AG09319 (cell line): ENCODE measurements at regions not wholly inside any gene's neighbourhood (a gene's known extent, or its start where the extent isn't known, plus 50 kb on each side); places are given as distances from the start of the nearest gene placed in this dataset.

Experiments used
- DNase-seq: peaks from one replicate; pipeline ENCODE4 v3.0.0-alpha.2; 2010; ENCODE audit warnings: low read depth; ENCODE audit errors: extremely low read depth
- CTCF ChIP-seq: IDR thresholded peaks from 2 replicates; pipeline ENCODE4 v1.5.1; 2011; ENCODE audit warnings: low read depth, mild to moderate bottlenecking, inconsistent platforms, low read length, moderate library complexity

DNA sequence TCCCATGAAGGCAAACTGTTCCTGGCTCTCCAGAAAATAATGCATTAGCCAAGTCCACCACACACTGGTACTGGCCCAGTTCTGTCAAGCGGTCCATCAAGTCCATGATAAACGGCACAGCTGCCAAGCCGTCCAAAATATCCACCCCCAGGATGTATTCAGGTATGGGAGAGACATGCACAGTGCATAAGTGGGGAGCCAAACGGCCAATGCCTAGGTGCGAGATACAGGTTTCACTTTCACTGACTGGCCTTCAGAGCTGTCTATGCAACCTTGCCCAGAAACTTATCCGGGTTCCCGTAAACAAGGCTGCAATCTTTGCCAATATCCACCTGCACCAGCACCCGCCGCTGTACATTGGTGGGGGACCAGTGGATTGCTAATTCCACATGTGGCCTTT lies 795.8 kb downstream of the EFNA5 start:
- no peak for DNase-seq
- TF ChIP-seq CTCF = no peak

DNA sequence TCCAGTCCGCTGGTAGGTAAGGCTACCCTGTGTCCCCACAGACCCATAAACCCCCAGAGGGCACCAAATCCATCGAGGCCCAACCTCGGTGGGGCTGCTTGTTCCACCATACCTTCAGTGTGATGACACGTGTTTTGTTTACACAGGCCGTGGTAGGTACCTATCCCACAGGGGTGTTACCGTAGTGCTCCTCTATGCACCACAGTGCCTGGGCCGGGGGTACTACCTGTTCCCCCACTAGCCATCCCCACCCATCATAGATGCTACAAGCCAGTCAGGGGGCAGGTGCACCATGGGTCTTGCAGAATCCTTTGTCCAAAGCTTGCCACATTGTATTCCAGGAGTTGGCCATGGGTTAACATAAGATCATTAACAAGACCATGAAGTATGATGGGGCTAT lies 796.2 kb downstream of the EFNA5 start:
- no peak for DNase-seq
- TF ChIP-seq CTCF = no peak

DNA sequence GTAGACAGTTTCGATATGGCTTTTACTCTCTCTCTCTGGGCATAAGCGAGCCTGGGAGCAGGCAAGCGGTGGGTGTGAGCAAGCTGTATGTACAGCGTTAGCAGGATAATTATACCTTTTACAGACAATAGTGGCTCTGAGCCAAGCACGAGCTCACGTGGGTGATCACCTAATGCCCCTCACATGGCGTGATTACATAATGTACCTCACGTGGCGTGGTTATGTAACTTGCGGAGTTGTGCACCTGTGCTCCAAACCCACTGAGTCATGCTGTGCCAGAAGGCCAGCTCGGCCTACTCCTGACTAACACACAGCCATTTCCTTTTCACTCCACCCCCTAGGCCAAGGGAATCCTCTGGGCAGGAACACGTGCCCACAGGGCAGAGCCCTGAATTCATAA lies 797.2 kb downstream of the EFNA5 start:
- no peak for TF ChIP-seq CTCF
- no peak for DNase-seq

DNA sequence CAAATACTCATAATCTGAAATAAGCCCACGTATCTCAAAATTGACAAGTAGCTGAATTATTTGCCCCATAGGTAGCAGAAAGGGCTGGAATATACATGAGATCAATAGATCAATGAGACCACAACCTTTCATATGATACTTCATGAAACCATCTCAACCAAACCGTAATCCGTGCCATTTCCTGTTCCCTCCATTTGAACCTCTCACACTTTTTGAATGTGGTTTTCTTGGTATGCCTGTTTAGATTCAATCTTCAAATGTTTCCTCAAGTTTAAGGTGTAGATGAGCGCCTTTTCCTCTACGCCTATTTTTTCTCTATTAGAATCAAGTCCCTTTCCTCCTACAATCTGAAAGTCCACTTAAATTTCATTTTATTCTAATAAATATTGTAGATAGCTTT lies 805.5 kb downstream of the EFNA5 start:
- no peak for DNase-seq
- no peak for TF ChIP-seq CTCF

DNA sequence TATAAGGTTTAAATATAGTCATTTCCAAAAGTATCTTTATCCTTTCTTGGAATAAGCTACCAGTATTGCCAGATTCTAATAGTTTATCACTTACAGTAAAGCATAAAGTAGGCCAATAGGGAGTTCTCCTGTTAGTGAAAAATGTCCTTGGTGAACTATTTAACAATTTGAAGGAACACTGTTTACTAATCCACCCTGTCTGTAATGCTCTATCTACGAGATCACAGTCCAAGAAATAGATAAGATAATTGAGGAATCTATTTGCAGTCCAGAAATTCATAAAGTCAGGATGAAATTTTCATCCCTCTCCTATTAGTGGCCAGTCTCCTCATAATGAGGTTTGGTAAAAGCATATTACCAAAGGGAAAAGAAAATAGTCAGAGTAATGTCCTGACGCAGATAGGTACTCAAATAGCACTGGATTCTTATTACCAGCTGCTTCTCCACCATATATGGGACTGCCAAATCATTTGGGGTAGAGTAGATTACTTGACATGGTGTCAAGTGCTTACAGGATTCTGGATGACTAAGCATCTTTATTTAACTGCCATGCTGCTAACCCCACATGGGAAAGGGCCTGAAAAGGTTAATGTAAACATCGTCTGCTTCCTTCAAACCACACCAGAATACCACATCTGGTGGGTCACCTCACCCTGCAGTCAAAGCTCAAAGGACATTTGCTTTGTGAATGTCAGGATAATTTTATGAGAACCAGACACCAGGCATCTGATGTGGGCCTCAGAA lies 808.1 kb downstream of the EFNA5 start:
- TF ChIP-seq CTCF = no peak

GRCh38 chr5:106860398-106861044 lies 810.2 kb downstream of the EFNA5 start:
- no peak for TF ChIP-seq CTCF
- DNase-seq = no peak

More for the DNA sequence above, 808.1 kb downstream of the EFNA5 start:
- peak; percentile 15 for DNase-seq

DNA sequence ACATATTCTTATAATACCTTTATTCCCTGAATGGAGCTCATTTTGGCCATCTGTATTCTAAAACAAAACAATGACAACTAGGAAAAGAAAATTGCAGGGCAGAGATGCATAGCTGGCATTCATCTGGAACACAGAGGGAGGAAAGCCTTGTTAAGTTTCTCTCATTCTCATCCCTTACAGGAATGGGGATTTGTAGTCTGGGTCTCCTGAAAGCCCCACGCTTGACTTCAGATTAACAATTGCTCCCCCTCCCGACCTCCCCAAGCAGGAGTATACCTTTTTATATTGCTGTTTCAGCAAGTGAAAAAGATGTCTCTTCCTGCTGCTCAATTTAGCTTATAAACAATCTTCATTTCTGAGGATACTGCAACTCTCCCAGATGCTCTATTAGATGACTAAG lies 812.1 kb downstream of the EFNA5 start:
- TF ChIP-seq CTCF = no peak
- DNase-seq = no peak
